Bronchial epithelial cell (primary cell): ENCODE measurements at regions not wholly inside any gene's neighbourhood (a gene's known extent, or its start where the extent isn't known, plus 50 kb on each side); places are given as distances from the start of the nearest gene placed in this dataset.

Experiments
- DNase-seq: peaks from one replicate; pipeline ENCODE4 v3.0.0-alpha.2; 2010; ENCODE audit warnings: low read depth
- FAIRE-seq: peaks from 2 replicates; lab custom pipeline; 2011; peaks lifted over from hg19 to GRCh38; lab: Jason Lieb, UNC
- H3K27me3 ChIP-seq: 2 replicates; pipeline ENCODE4 v1.5.1; 2011; ENCODE audit warnings: low read length; ENCODE audit not compliant: control insufficient read depth, insufficient read depth
- H3K36me3 ChIP-seq: 2 replicates; pipeline ENCODE4 v1.5.1; 2011; ENCODE audit warnings: low read length; ENCODE audit not compliant: control insufficient read depth, insufficient read depth
- H3K4me3 ChIP-seq: 2 replicates; pipeline ENCODE4 v1.5.1; 2011; ENCODE audit warnings: mild to moderate bottlenecking, low read depth, low read length, control low read depth
- CTCF ChIP-seq: IDR thresholded peaks from 2 replicates; pipeline ENCODE4 v1.5.1; 2011; ENCODE audit warnings: mild to moderate bottlenecking, moderate library complexity, low read length, control low read depth, inconsistent platforms; ENCODE audit not compliant: insufficient read depth, severe bottlenecking

GRCh38 chr20:23255106-23255505 lies 95.5 kb upstream of the NXT1 start:
- Histone ChIP-seq H3K27me3 (no peaks in the 10 kb centered on the region), H3K4me3 (no peak overlapping the region), H3K36me3 (no peaks in the 10 kb centered on the region)
- no peak for TF ChIP-seq CTCF
- DNase-seq, result no peak
- peak; percentile 7 for FAIRE-seq

DNA sequence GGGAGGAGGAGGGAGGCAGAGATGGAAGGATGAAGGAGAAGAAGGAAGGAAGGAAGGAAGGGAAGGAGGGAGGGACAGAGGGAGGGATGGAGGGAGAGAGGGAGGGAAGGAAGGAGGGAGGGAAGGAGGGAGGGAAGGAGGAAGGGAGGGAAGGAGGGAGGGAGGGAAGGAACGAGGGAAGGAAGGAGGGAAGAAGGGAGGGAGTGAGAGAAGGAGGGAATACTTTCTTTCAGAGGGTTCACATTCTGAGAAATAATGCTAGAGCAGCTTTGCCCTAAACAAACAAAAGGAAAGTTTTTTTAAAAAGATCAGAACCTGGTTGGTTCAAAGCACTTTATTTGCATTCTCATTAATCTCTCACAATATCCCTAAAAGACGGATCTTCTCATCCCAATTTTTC lies 96.1 kb upstream of the NXT1 start:
- Histone ChIP-seq H3K36me3 (no peaks in the 10 kb centered on the region), H3K27me3 (no peaks in the 10 kb centered on the region)
- FAIRE-seq, result no peak

GRCh38 chr20:23254034-23254433 lies 96.6 kb upstream of the NXT1 start:
- Histone ChIP-seq H3K27me3 (no peaks in the 10 kb centered on the region), H3K4me3 (no peak overlapping the region), H3K36me3 (no peaks in the 10 kb centered on the region)
- no peak for FAIRE-seq
- TF ChIP-seq CTCF, result no peak
- no peak for DNase-seq

More for the DNA sequence above, 96.1 kb upstream of the NXT1 start:
- no peak for DNase-seq
- no peak overlapping the region for H3K4me3 ChIP-seq
- TF ChIP-seq CTCF, result no peak

DNA sequence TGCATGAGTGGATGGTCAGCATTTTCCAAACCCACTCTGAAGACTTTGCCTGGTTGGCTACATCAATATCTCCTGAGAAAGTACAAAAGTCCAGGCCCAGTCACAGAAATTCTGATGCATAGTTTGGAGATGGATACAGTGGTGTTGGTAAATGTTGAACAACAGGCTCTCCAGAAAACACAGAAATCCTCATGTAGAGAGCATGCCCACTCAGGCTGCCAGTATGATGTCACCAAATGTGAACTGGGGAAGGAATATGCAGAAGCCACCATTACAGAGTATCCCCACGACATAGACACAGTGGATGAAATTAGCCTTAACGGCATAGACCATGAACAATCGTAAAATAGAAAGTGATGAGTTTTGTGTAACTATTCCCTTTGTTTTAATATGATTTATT lies 97.1 kb upstream of the NXT1 start:
- FAIRE-seq, result no peak
- TF ChIP-seq CTCF, result no peak
- Histone ChIP-seq H3K27me3 (no peaks in the 10 kb centered on the region), H3K36me3 (no peaks in the 10 kb centered on the region), H3K4me3 (no peak overlapping the region)
- DNase-seq, result no peak

DNA sequence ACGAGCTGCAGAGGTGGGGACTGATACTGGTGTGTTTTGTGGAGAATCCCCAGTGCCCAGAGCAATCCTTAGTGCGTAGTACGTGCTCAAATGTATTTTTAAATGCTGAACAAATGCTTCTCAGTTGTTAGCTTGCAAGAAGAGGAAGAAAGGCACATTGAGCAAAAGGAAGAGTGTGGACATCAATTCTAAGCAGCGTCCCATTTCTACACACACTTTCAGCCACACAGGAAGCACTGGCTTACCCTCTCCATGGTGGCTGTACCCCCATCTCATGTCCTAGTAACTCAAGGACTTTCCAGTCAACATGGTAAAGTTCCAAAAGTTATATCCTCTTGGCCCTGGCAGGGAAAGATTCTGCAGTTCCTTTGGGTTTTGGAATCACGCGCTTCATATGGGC lies 98.8 kb upstream of the NXT1 start:
- DNase-seq (no peak), FAIRE-seq (no peak)
- Histone ChIP-seq H3K27me3 (no peaks in the 10 kb centered on the region), H3K4me3 (no peak overlapping the region), H3K36me3 (no peaks in the 10 kb centered on the region)
- no peak for TF ChIP-seq CTCF

- FAIRE-seq (peak; percentile 50), DNase-seq (no peak)
- no peak overlapping the region for H3K4me3 ChIP-seq
- no peaks in the 10 kb centered on the region for H3K27me3 ChIP-seq
- H3K36me3 ChIP-seq, result no peaks in the 10 kb centered on the region
- TF ChIP-seq CTCF, result no peak
Measured at GRCh38 chr20:23249541-23249940, 101.0 kb upstream of the NXT1 start.
